ENCODE measurements at regions not wholly inside any gene's neighbourhood (a gene's known extent, or its start where the extent isn't known, plus 50 kb on each side); places are given as distances from the start of the nearest gene placed in this dataset.

DNA sequence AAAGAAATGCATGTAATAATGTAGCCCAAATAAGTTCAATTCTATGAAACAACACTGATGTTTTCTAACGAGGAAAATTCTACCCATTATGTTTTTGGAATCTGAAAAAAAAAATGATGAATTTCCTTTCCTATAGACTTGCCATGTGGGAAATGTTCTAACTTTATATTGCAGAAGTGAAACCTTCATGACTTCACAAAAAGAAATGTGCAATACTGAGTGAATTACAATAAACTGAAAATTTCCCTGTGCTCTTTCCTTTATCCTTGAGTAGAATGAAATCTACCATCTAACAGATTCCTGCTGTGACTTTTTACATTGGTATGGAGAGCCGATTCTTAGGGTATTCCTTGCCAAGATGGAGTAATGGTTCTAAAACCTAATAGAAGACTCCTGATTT is 1622.5 kb downstream of the MAT2B start:
- no peaks in the 10 kb centered on the region for H3K79me2 ChIP-seq (ENCODE audit: insufficient read depth, low read length)
- H3K27ac ChIP-seq (ENCODE audit: low read depth, low read length, poor library complexity, severe bottlenecking): no peak overlapping the region
- H3F3A ChIP-seq (ENCODE audit: insufficient read depth, low read length): no peaks in the 10 kb centered on the region
- no peaks in the 10 kb centered on the region for H3K9me2 ChIP-seq (ENCODE audit: low read depth, low read length)
- no peak overlapping the region for H3K9ac ChIP-seq (ENCODE audit: low read length)
- H2AFZ ChIP-seq (ENCODE audit: low read length): no peak overlapping the region
- TF ChIP-seq, protein P1, sequence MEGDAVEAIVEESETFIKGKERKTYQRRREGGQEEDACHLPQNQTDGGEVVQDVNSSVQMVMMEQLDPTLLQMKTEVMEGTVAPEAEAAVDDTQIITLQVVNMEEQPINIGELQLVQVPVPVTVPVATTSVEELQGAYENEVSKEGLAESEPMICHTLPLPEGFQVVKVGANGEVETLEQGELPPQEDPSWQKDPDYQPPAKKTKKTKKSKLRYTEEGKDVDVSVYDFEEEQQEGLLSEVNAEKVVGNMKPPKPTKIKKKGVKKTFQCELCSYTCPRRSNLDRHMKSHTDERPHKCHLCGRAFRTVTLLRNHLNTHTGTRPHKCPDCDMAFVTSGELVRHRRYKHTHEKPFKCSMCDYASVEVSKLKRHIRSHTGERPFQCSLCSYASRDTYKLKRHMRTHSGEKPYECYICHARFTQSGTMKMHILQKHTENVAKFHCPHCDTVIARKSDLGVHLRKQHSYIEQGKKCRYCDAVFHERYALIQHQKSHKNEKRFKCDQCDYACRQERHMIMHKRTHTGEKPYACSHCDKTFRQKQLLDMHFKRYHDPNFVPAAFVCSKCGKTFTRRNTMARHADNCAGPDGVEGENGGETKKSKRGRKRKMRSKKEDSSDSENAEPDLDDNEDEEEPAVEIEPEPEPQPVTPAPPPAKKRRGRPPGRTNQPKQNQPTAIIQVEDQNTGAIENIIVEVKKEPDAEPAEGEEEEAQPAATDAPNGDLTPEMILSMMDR (IDR thresholded peaks at IDR 0.05; ENCODE audit: low read length): no peak
- no peak for TF ChIP-seq EZH2 (IDR thresholded peaks at IDR 0.05; ENCODE audit: borderline replicate concordance, low read length)
- no peak overlapping the region for H3K4me3 ChIP-seq (ENCODE audit: low read depth, low read length, poor library complexity, severe bottlenecking)
- H3K4me2 ChIP-seq (ENCODE audit: low read length): no peak overlapping the region
- H3K9me3 ChIP-seq (ENCODE audit: low read length): no peaks in the 10 kb centered on the region
- no peaks in the 10 kb centered on the region for H3K36me3 ChIP-seq (ENCODE audit: insufficient read depth, low read length)
- H3K27me3 ChIP-seq (ENCODE audit: insufficient read depth, low read length): no peaks in the 10 kb centered on the region
- no peaks in the 10 kb centered on the region for H3K4me1 ChIP-seq (ENCODE audit: insufficient read depth, low read length, severe bottlenecking)
- H4K20me1 ChIP-seq (ENCODE audit: insufficient read depth, low read length): no peaks in the 10 kb centered on the region

DNA sequence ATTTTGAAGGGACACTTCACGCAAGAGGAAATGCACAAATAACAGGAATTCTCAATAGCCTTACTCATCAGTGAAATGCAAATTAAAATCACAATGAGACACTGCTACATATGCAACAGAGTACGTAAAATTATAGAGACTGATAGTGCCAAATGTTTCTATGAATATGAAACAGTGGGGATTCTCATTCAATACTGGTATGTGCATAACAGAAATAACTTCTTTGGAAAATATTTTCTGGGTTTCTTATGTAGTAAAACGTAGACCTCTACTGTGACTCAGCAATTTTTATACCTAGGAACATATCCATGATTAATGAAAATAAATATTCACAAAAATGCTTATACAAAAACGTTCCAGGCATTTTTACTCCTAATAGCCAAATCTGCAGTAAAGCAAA is 1625.2 kb downstream of the MAT2B start:
- Histone ChIP-seq H4K20me1 (ENCODE audit: insufficient read depth, low read length) (no peaks in the 10 kb centered on the region), H2AFZ (ENCODE audit: low read length) (no peak overlapping the region), H3K9me3 (ENCODE audit: low read length) (no peaks in the 10 kb centered on the region), H3K79me2 (ENCODE audit: insufficient read depth, low read length) (no peaks in the 10 kb centered on the region), H3K4me1 (ENCODE audit: insufficient read depth, low read length, severe bottlenecking) (no peaks in the 10 kb centered on the region), H3K9ac (ENCODE audit: low read length) (no peak overlapping the region), H3K4me3 (ENCODE audit: low read depth, low read length, poor library complexity, severe bottlenecking) (no peak overlapping the region), H3K4me2 (ENCODE audit: low read length) (no peak overlapping the region), H3K9me2 (ENCODE audit: low read depth, low read length) (no peaks in the 10 kb centered on the region), H3K27ac (ENCODE audit: low read depth, low read length, poor library complexity, severe bottlenecking) (no peak overlapping the region), H3K36me3 (ENCODE audit: insufficient read depth, low read length) (no peaks in the 10 kb centered on the region), H3K27me3 (ENCODE audit: insufficient read depth, low read length) (no peaks in the 10 kb centered on the region), H3F3A (ENCODE audit: insufficient read depth, low read length) (no peaks in the 10 kb centered on the region)
- TF ChIP-seq, protein P1 (IDR thresholded peaks at IDR 0.05; ENCODE audit: low read length): no peak
- no peak for TF ChIP-seq EZH2 (IDR thresholded peaks at IDR 0.05; ENCODE audit: borderline replicate concordance, low read length)

DNA sequence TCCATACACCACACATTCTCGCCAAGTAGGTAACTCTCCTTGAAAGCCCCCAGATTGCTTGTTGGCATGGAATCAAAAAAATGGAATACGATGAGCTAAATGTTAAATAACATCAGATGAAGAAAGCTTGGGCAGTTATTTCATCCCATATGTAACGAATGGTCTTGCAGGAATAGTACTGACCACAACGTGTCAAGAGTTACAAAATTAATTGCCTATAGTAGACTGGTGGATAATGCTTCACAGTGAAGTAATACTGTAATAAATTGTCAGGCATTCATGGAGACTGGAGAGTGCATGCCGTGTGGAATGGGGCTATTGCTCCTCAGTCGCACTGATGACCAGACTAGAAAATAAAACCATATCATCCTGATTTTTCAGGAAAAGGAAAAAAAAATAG is 1628.7 kb downstream of the MAT2B start:
- H3K79me2 ChIP-seq (ENCODE audit: insufficient read depth, low read length): no peaks in the 10 kb centered on the region
- H3F3A ChIP-seq (ENCODE audit: insufficient read depth, low read length): no peaks in the 10 kb centered on the region
- no peak overlapping the region for H3K4me2 ChIP-seq (ENCODE audit: low read length)
- no peaks in the 10 kb centered on the region for H3K9me3 ChIP-seq (ENCODE audit: low read length)
- H3K9me2 ChIP-seq (ENCODE audit: low read depth, low read length): no peaks in the 10 kb centered on the region
- no peak overlapping the region for H2AFZ ChIP-seq (ENCODE audit: low read length)
- no peak overlapping the region for H3K4me3 ChIP-seq (ENCODE audit: low read depth, low read length, poor library complexity, severe bottlenecking)
- no peak overlapping the region for H3K27ac ChIP-seq (ENCODE audit: low read depth, low read length, poor library complexity, severe bottlenecking)
- TF ChIP-seq EZH2 (IDR thresholded peaks at IDR 0.05; ENCODE audit: borderline replicate concordance, low read length): no peak
- TF ChIP-seq, protein P1 (IDR thresholded peaks at IDR 0.05; ENCODE audit: low read length): no peak
- no peak overlapping the region for H3K9ac ChIP-seq (ENCODE audit: low read length)
- H4K20me1 ChIP-seq (ENCODE audit: insufficient read depth, low read length): no peaks in the 10 kb centered on the region
- no peaks in the 10 kb centered on the region for H3K27me3 ChIP-seq (ENCODE audit: insufficient read depth, low read length)
- no peaks in the 10 kb centered on the region for H3K36me3 ChIP-seq (ENCODE audit: insufficient read depth, low read length)
- H3K4me1 ChIP-seq (ENCODE audit: insufficient read depth, low read length, severe bottlenecking): no peaks in the 10 kb centered on the region
